H1 (cell line): ENCODE measurements at regions not wholly inside any gene's neighbourhood (a gene's known extent, or its start where the extent isn't known, plus 50 kb on each side); places are given as distances from the start of the nearest gene placed in this dataset.

Experiments
- CTCF ChIP-seq, 3 experiments: IDR thresholded peaks; 1 replicate in 2 of 3; 2 replicates in 1 of 3; pipeline versions ENCODE4 v1.5.1 to v1.6.1; 2011; ENCODE audit warnings: low read length in 3 of 3, mild to moderate bottlenecking in 3 of 3, inconsistent platforms in 2 of 3, low read depth in 1 of 3, moderate library complexity in 1 of 3; ENCODE audit not compliant: insufficient read depth in 1 of 3; ENCODE audit errors: control extremely low read depth in 1 of 3
- EZH2 ChIP-seq: fragments of 200-600 bp; sonication (generic); IDR thresholded peaks from 2 replicates; pipeline ENCODE4 v1.7.1; 2012; ENCODE audit warnings: low read depth, mild to moderate bottlenecking, moderate library complexity, low read length, inconsistent platforms; ENCODE audit not compliant: severe bottlenecking
- MAX ChIP-seq: IDR thresholded peaks from 2 replicates; pipeline ENCODE4 v1.6.1; 2012; ENCODE audit warnings: inconsistent platforms
- POLR2AphosphoS5 ChIP-seq: IDR thresholded peaks from 2 replicates; pipeline ENCODE4 v1.6.1; 2011; ENCODE audit warnings: low read depth, low read length
- TBP ChIP-seq: IDR thresholded peaks from 2 replicates; pipeline ENCODE4 v1.6.1; 2011; ENCODE audit warnings: low read depth, low read length, improper control_type of control experiment

- TF ChIP-seq POLR2AphosphoS5 (no peak), CTCF (IDR thresholded peaks at IDR 0.05; ENCODE audit: control extremely low read depth in 1 of 3, insufficient read depth in 1 of 3, low read depth in 1 of 3, low read length in 3 of 3) (peak in 1 of 3 experiments; percentile 16; a peak in 1 of 4 replicates), TBP (no peak), EZH2 (no peak), MAX (no peak)
Observed at GRCh38 chrX:6644411-6644810, 109.5 kb upstream of the VCX3A start.
